ENCODE measurements at regions not wholly inside any gene's neighbourhood (a gene's known extent, or its start where the extent isn't known, plus 50 kb on each side); places are given as distances from the start of the nearest gene placed in this dataset.

DNA sequence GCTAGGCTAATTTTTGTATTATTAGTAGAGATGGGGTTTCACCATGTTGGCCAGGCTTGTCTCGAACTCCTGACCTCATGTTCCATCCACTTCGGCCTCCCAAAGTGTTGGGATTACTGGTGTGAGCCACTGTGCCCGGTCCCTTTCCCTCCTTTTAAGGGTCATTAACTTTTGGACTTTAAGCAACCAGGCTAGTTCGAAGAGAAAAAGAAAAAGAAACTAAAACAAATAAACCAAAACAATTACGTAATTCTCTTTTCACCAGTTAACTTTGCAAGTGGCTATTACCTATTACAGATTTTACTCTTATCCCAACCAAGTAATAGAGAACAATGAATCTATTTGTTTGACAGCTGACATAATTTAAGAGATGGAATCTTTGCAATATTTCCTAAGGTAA is 72.8 kb upstream of the SEMA3C start:
- TF ChIP-seq JUN (CRISPR knock-in tag; IDR thresholded peaks at IDR 0.05) (no peak), CREM (CRISPR knock-in tag; IDR thresholded peaks at IDR 0.05) (no peak), FOXJ3 (CRISPR knock-in tag; IDR thresholded peaks at IDR 0.05; ENCODE audit: borderline replicate concordance) (no peak), CREB1 (CRISPR knock-in tag; IDR thresholded peaks at IDR 0.05) (no peak), ZNF317 (CRISPR knock-in tag; IDR thresholded peaks at IDR 0.05; ENCODE audit: borderline replicate concordance, low read depth) (no peak), CBFB (CRISPR knock-in tag; IDR thresholded peaks at IDR 0.05; ENCODE audit: low read depth) (no peak), GABPB1 (CRISPR knock-in tag; IDR thresholded peaks at IDR 0.05) (no peak), ZNF263 (CRISPR knock-in tag; IDR thresholded peaks at IDR 0.05; ENCODE audit: low read depth) (no peak)
- TF ChIP-seq, protein P1, sequence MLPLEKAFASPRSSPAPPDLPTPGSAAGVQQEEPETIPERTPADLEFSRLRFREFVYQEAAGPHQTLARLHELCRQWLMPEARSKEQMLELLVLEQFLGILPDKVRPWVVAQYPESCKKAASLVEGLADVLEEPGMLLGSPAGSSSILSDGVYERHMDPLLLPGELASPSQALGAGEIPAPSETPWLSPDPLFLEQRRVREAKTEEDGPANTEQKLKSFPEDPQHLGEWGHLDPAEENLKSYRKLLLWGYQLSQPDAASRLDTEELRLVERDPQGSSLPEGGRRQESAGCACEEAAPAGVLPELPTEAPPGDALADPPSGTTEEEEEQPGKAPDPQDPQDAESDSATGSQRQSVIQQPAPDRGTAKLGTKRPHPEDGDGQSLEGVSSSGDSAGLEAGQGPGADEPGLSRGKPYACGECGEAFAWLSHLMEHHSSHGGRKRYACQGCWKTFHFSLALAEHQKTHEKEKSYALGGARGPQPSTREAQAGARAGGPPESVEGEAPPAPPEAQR (CRISPR knock-in tag; IDR thresholded peaks at IDR 0.05), result no peak
- TF ChIP-seq, protein P2, sequence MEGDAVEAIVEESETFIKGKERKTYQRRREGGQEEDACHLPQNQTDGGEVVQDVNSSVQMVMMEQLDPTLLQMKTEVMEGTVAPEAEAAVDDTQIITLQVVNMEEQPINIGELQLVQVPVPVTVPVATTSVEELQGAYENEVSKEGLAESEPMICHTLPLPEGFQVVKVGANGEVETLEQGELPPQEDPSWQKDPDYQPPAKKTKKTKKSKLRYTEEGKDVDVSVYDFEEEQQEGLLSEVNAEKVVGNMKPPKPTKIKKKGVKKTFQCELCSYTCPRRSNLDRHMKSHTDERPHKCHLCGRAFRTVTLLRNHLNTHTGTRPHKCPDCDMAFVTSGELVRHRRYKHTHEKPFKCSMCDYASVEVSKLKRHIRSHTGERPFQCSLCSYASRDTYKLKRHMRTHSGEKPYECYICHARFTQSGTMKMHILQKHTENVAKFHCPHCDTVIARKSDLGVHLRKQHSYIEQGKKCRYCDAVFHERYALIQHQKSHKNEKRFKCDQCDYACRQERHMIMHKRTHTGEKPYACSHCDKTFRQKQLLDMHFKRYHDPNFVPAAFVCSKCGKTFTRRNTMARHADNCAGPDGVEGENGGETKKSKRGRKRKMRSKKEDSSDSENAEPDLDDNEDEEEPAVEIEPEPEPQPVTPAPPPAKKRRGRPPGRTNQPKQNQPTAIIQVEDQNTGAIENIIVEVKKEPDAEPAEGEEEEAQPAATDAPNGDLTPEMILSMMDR (IDR thresholded peaks at IDR 0.05), result no peak
- TF ChIP-seq, protein P3, sequence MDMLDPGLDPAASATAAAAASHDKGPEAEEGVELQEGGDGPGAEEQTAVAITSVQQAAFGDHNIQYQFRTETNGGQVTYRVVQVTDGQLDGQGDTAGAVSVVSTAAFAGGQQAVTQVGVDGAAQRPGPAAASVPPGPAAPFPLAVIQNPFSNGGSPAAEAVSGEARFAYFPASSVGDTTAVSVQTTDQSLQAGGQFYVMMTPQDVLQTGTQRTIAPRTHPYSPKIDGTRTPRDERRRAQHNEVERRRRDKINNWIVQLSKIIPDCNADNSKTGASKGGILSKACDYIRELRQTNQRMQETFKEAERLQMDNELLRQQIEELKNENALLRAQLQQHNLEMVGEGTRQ (CRISPR knock-in tag; IDR thresholded peaks at IDR 0.05), result no peak
